ENCODE measurements at regions not wholly inside any gene's neighbourhood (a gene's known extent, or its start where the extent isn't known, plus 50 kb on each side); places are given as distances from the start of the nearest gene placed in this dataset.

- TF ChIP-seq, protein P1, sequence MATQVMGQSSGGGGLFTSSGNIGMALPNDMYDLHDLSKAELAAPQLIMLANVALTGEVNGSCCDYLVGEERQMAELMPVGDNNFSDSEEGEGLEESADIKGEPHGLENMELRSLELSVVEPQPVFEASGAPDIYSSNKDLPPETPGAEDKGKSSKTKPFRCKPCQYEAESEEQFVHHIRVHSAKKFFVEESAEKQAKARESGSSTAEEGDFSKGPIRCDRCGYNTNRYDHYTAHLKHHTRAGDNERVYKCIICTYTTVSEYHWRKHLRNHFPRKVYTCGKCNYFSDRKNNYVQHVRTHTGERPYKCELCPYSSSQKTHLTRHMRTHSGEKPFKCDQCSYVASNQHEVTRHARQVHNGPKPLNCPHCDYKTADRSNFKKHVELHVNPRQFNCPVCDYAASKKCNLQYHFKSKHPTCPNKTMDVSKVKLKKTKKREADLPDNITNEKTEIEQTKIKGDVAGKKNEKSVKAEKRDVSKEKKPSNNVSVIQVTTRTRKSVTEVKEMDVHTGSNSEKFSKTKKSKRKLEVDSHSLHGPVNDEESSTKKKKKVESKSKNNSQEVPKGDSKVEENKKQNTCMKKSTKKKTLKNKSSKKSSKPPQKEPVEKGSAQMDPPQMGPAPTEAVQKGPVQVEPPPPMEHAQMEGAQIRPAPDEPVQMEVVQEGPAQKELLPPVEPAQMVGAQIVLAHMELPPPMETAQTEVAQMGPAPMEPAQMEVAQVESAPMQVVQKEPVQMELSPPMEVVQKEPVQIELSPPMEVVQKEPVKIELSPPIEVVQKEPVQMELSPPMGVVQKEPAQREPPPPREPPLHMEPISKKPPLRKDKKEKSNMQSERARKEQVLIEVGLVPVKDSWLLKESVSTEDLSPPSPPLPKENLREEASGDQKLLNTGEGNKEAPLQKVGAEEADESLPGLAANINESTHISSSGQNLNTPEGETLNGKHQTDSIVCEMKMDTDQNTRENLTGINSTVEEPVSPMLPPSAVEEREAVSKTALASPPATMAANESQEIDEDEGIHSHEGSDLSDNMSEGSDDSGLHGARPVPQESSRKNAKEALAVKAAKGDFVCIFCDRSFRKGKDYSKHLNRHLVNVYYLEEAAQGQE (IDR thresholded peaks at IDR 0.05; ENCODE audit: borderline replicate concordance) = no peak
- TF ChIP-seq, protein P1 (CRISPR knock-in tag; IDR thresholded peaks at IDR 0.05; ENCODE audit: low read depth) = no peak
- no peak for TF ChIP-seq RUNX1 (IDR thresholded peaks at IDR 0.05; ENCODE audit: low read depth)
- no peak for TF ChIP-seq POLR2AphosphoS5 (IDR thresholded peaks at IDR 0.05; ENCODE audit: control insufficient read depth, insufficient read depth, low read depth, low read length)
- no peak for TF ChIP-seq TARDBP (IDR thresholded peaks at IDR 0.05)
Observed at GRCh38 chr13:26968431-26969341, 202.9 kb downstream of the USP12 start.

Data from K562 (cell line).